Tibial nerve (tissue), 4 donors: ENCODE measurements at regions not wholly inside any gene's neighbourhood (a gene's known extent, or its start where the extent isn't known, plus 50 kb on each side); places are given as distances from the start of the nearest gene placed in this dataset.

Source experiments
- DNase-seq, 2 donors: peaks; one replicate each; pipeline ENCODE4 v3.0.0-alpha.2; 2019; ENCODE audit warnings: low spot score in 2 of 2
- H3K27ac ChIP-seq, 4 donors: fragments of 200-600 bp; sonication (generic) in 3 of 4; one replicate each; pipeline ENCODE4 v1.5.1; 2017 to 2019; ENCODE audit warnings: mild to moderate bottlenecking in 1 of 4
- H3K27me3 ChIP-seq, 2 donors: fragments of 200-600 bp; sonication (generic) in 1 of 2; one replicate each; pipeline versions ENCODE4 v1.5.1 to v1.6.0; 2017 to 2019
- H3K36me3 ChIP-seq, 3 donors: fragments of 200-600 bp; sonication (generic); one replicate each; pipeline ENCODE4 v1.5.1; 2018 to 2019
- H3K4me1 ChIP-seq, 4 donors: fragments of 200-600 bp; sonication (generic) in 3 of 4; one replicate each; pipeline ENCODE4 v1.5.1; 2017 to 2019
- H3K4me3 ChIP-seq, 4 donors: fragments of 200-600 bp; sonication (generic) in 3 of 4; one replicate each; pipeline ENCODE4 v1.5.1; 2017 to 2019; ENCODE audit warnings: mild to moderate bottlenecking in 1 of 4, moderate library complexity in 1 of 4
- H3K9me3 ChIP-seq, 4 donors: fragments of 200-600 bp; sonication (generic) in 3 of 4; one replicate each; pipeline ENCODE4 v1.5.1; 2017 to 2019
- CTCF ChIP-seq, 5 experiments: fragments of 200-600 bp in 3 of 5; fragments of 450-650 bp in 2 of 5; sonication (generic) in 3 of 5; IDR thresholded peaks; one replicate each; pipeline ENCODE4 v1.5.1; 2016 to 2019; ENCODE audit warnings: antibody characterized with exemption in 5 of 5, mild to moderate bottlenecking in 3 of 5, moderate library complexity in 2 of 5
- EP300 ChIP-seq, 2 donors: sonication (generic); formaldehyde crosslinking; IDR thresholded peaks; one replicate each; pipeline ENCODE4 v1.6.1; 2017; ENCODE audit warnings: antibody characterized with exemption in 2 of 2, mild to moderate bottlenecking in 1 of 2
- POLR2A ChIP-seq, 2 donors: fragments of 450-650 bp; IDR thresholded peaks; one replicate each; pipeline ENCODE4 v1.6.1; 2017; ENCODE audit warnings: antibody characterized with exemption in 2 of 2, mild to moderate bottlenecking in 2 of 2, moderate library complexity in 2 of 2
- WGBS, 2 donors: methylation state at CpG; one replicate each; pipeline ENCODE4 v1.1.5; 2018; 5-methylcytosine and 5-hydroxymethylcytosine counted together

GRCh38 chr11:82082976-82083375, 650.7 kb downstream of the FAM181B start:
- no peaks in the 10 kb centered on the region for H3K4me1 ChIP-seq
- DNase-seq, result no peak
- no peaks in the 10 kb centered on the region for H3K27me3 ChIP-seq
- no peak overlapping the region for H3K4me3 ChIP-seq
- no peak for TF ChIP-seq POLR2A (IDR thresholded peaks at IDR 0.05)
- TF ChIP-seq EP300 (IDR thresholded peaks at IDR 0.05), result no peak
- TF ChIP-seq CTCF (IDR thresholded peaks at IDR 0.05), result no peak
- no peak overlapping the region for H3K27ac ChIP-seq
- no peaks in the 10 kb centered on the region for H3K9me3 ChIP-seq
- H3K36me3 ChIP-seq, result no peaks in the 10 kb centered on the region
- 13 to 23% methylated on average over 2 of the region's 2 CpGs for WGBS, 2 donors

- H3K36me3 ChIP-seq, result no peaks in the 10 kb centered on the region
- no peaks in the 10 kb centered on the region for H3K4me1 ChIP-seq
- H3K27ac ChIP-seq, result no peak overlapping the region
- no peaks in the 10 kb centered on the region for H3K9me3 ChIP-seq
- 76 to 78% methylated on average over 2 of the region's 2 CpGs for WGBS, 2 donors
- no peak for DNase-seq
- no peaks in the 10 kb centered on the region for H3K27me3 ChIP-seq
- H3K4me3 ChIP-seq, result no peak overlapping the region
- no peak for TF ChIP-seq EP300 (IDR thresholded peaks at IDR 0.05)
- no peak for TF ChIP-seq POLR2A (IDR thresholded peaks at IDR 0.05)
- TF ChIP-seq CTCF (IDR thresholded peaks at IDR 0.05), result no peak
Observed at GRCh38 chr11:82080160-82080559, 653.5 kb downstream of the FAM181B start.

- H3K27ac ChIP-seq, result no peak overlapping the region
- no peak for TF ChIP-seq CTCF (IDR thresholded peaks at IDR 0.05)
- TF ChIP-seq POLR2A (IDR thresholded peaks at IDR 0.05), result no peak
- no peak for TF ChIP-seq EP300 (IDR thresholded peaks at IDR 0.05)
Observed at GRCh38 chr11:82076126-82076525, 657.5 kb downstream of the FAM181B start.

GRCh38 chr11:82059505-82059904, 674.2 kb downstream of the FAM181B start:
- Histone ChIP-seq H3K27ac (no peak overlapping the region), H3K36me3 (no peaks in the 10 kb centered on the region), H3K4me3 (no peak overlapping the region), H3K4me1 (no peaks in the 10 kb centered on the region), H3K9me3 (no peaks in the 10 kb centered on the region), H3K27me3 (no peaks in the 10 kb centered on the region)
- 83 to 87% methylated on average over 3 of the region's 3 CpGs for WGBS, 2 donors
- DNase-seq, result no peak
- TF ChIP-seq POLR2A (IDR thresholded peaks at IDR 0.05), result no peak
- TF ChIP-seq CTCF (IDR thresholded peaks at IDR 0.05), result no peak
- no peak for TF ChIP-seq EP300 (IDR thresholded peaks at IDR 0.05)

More at GRCh38 chr11:82076126-82076525, 657.5 kb downstream of the FAM181B start:
- no peak for DNase-seq
- 71 to 76% methylated on average over 3 of the region's 3 CpGs for WGBS, 2 donors
- no peaks in the 10 kb centered on the region for H3K4me1 ChIP-seq
- H3K9me3 ChIP-seq, result no peaks in the 10 kb centered on the region
- H3K4me3 ChIP-seq, result no peak overlapping the region
- no peaks in the 10 kb centered on the region for H3K27me3 ChIP-seq
- H3K36me3 ChIP-seq, result no peaks in the 10 kb centered on the region

GRCh38 chr11:82056450-82056849, 677.2 kb downstream of the FAM181B start:
- Histone ChIP-seq H3K4me3 (no peak overlapping the region), H3K9me3 (no peaks in the 10 kb centered on the region), H3K27me3 (no peaks in the 10 kb centered on the region), H3K27ac (no peak overlapping the region), H3K4me1 (no peaks in the 10 kb centered on the region), H3K36me3 (no peaks in the 10 kb centered on the region)
- no peak for DNase-seq
- WGBS, 2 donors, result 78% methylated on average over 1 of the region's 1 CpG
- TF ChIP-seq CTCF (IDR thresholded peaks at IDR 0.05) (no peak), EP300 (IDR thresholded peaks at IDR 0.05) (no peak), POLR2A (IDR thresholded peaks at IDR 0.05) (no peak)
